GM12872 (cell line): ENCODE measurements at regions not wholly inside any gene's neighbourhood (a gene's known extent, or its start where the extent isn't known, plus 50 kb on each side); places are given as distances from the start of the nearest gene placed in this dataset.

ENCODE experiments used
- CTCF ChIP-seq: IDR thresholded peaks from 3 replicates; pipeline ENCODE4 v1.5.1; 2011; ENCODE audit warnings: low read depth, mild to moderate bottlenecking, low read length, moderate library complexity; ENCODE audit not compliant: insufficient read depth

DNA sequence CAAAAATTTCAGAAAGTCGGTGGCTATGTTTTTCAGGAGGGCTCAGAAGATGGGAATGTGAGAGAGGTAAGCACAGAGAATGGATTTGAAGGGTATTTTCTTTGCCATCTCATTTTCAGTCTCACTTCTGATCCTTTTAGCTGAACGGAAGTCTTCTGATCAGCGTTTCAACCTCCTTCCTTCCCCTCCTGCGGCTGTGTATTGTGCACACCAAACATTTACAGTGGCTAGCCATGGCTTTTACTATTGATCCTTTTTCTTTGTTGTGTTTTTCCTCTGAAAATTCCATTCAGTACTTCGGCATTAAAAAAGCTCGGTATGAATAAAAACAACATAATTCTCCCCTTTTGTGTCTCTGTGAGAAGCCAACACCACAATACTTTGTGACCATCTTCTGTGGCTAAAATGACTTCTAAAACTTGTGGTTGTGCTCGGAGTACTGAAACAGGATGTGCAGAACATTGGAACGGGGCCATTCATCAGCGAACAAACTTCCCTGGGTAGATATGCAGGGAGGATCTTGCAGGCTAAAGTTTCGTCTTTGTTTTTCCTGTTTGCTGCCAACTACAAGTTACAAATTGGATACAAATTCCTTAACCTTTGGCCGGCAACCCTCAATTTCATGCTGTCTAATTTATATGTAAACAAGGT is 260.8 kb upstream of the FAM98A start:
- TF ChIP-seq CTCF, result no peak

DNA sequence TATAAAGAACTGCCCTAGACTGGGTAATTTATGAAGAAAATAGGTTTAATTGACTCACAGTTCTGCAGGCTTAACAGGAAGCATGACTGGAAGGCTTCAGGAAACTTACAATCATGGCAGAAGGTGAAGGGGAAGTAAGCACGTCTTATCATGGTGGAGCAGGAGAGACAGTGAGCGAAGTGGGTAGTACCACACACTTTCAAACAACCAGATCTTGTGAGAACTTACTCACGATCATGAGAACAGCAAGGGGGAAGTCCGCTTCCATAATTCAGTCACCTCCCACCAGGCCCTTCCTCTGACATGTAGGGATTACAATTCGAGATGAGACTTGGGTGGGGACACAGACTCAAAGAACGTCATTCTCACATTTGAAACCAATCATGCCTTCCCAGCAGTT is 260.1 kb upstream of the FAM98A start:
- no peak for TF ChIP-seq CTCF

DNA sequence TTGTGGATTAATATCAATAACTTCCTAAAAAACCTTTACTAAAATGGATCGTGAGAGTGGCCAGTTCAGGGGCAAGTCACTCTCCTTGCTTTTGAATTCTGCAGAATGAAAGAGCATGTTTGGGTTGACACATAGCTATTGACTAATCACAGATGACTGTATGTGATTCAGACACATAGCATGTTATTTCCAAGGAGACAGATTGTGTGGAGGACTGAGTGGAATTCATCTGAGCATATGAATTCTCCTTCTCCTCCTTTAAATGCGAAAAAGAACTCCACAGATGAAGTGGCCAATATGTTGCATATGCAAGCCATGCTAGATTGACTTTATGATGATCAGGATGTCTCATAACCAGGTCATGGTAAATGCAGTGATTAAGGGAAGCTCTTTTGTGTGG is 249.4 kb upstream of the FAM98A start:
- TF ChIP-seq CTCF, result no peak

DNA sequence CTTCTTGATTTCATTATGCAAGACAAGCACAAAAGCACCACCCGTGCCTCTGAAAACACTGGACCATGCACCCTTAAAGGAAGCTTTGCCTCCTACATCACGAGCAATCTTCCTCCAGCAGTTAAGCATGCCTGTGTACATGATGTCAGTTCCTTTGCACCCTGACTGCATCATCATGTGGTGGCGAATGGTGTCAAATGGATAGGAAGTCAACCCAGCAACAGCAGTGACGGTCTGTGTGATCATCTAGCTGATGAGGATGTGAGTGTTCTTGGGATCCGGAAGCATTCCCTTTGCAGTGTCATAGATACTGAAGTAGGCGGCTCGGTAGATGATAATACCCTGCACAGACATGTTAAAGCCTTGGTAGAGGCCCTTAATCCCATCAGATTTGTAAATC is 240.7 kb upstream of the FAM98A start:
- TF ChIP-seq CTCF, result no peak

- no peak for TF ChIP-seq CTCF
Measured at GRCh38 chr2:33836628-33837027, 237.5 kb upstream of the FAM98A start.

DNA sequence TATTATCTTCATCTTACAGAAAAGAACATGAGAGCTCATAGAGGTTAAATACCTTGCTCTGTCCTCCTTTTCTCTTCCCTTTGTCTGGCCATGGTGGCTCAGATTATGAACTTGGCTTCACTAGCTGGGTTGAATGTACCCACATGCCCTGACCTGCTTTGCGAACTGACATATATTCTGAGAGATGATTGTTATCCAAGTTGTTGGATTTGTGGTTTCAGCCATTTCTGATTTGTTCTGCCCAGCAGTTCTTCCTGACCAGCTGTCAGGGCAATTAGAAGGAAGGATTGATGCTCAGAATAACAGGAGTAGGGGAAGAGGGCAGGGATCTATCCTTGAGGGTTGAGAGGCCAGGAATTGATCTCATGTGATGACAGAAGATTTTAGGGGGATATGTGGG is 236.8 kb upstream of the FAM98A start:
- TF ChIP-seq CTCF, result no peak

- TF ChIP-seq CTCF, result no peak
Measured at GRCh38 chr2:33822964-33823363, 223.9 kb upstream of the FAM98A start.
